ENCODE measurements at regions not wholly inside any gene's neighbourhood (a gene's known extent, or its start where the extent isn't known, plus 50 kb on each side); places are given as distances from the start of the nearest gene placed in this dataset.

DNA sequence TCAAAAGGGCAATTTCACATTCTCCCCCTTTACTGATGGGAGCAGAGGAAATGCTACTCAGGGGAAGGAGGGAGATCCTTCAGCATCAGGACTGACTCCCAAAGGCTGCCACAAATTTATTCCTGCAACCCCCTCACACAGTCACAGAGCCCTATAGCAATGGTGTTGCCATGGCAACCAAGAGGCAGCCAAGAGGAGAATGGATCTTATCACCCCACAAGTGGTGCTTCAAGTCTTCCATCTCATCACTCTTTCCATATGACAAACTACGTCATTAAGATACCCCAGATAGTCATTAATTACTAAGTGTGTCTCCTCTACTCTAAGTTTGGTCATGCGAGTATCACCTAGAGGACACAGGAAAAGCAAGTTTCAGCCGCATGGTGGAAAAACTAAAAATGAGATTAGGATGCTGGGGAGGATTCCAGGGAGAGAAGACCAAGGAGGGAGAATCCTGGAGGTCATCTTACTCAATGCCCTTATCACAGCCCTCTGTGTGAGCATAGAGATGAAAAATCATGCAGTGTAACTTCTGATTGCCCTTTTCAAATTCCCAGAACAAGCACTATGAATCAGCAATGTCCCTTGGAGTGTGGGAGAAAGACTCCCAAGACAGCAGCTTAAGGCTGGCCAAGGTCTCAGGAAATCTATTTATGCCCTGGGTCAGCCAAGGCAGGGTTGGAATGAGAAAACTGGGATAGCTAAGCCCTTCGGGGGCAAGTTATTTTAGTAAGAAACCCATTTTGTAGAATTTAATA, 885.7 kb upstream of the KLHL29 start:
- ChIA-PET CTCF (no interaction called here), POLR2A (no interaction called here)
- no peak for DNase-seq (ENCODE audit: extremely low spot score)
- TF ChIP-seq ZNF384 (IDR thresholded peaks at IDR 0.05) (no peak), L3MBTL2 (conservative IDR thresholded peaks at IDR 0.05) (no peak), ELF4 (IDR thresholded peaks at IDR 0.05) (no peak), FOXA1 (IDR thresholded peaks at IDR 0.05) (no peak), TARDBP (IDR thresholded peaks at IDR 0.05) (no peak), BHLHE40 (IDR thresholded peaks at IDR 0.05; ENCODE audit: borderline replicate concordance) (no peak), HDGF (IDR thresholded peaks at IDR 0.05; ENCODE audit: borderline replicate concordance) (no peak), SUZ12 (IDR thresholded peaks at IDR 0.05) (no peak), SP1 (IDR thresholded peaks at IDR 0.05) (no peak), ARNT (IDR thresholded peaks at IDR 0.05) (no peak), LEF1 (IDR thresholded peaks at IDR 0.05; ENCODE audit: borderline replicate concordance) (no peak), CTBP1 (IDR thresholded peaks at IDR 0.05; ENCODE audit: borderline replicate concordance) (no peak), FOXM1 (IDR thresholded peaks at IDR 0.05; ENCODE audit: borderline replicate concordance) (no peak), FOXK2 (IDR thresholded peaks at IDR 0.05) (no peak), NFRKB (IDR thresholded peaks at IDR 0.05) (no peak)
- TF ChIP-seq, protein P1, sequence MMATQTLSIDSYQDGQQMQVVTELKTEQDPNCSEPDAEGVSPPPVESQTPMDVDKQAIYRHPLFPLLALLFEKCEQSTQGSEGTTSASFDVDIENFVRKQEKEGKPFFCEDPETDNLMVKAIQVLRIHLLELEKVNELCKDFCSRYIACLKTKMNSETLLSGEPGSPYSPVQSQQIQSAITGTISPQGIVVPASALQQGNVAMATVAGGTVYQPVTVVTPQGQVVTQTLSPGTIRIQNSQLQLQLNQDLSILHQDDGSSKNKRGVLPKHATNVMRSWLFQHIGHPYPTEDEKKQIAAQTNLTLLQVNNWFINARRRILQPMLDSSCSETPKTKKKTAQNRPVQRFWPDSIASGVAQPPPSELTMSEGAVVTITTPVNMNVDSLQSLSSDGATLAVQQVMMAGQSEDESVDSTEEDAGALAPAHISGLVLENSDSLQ (IDR thresholded peaks at IDR 0.05), result no peak

- ChIA-PET CTCF (no interaction called here), POLR2A (no interaction called here)
- DNase-seq (ENCODE audit: extremely low spot score), result no peak
- no peak for TF ChIP-seq BHLHE40 (IDR thresholded peaks at IDR 0.05; ENCODE audit: borderline replicate concordance)
- no peak for TF ChIP-seq FOXK2 (IDR thresholded peaks at IDR 0.05)
- TF ChIP-seq ZNF384 (IDR thresholded peaks at IDR 0.05), result no peak
- no peak for TF ChIP-seq FOXM1 (IDR thresholded peaks at IDR 0.05; ENCODE audit: borderline replicate concordance)
- TF ChIP-seq ELF4 (IDR thresholded peaks at IDR 0.05), result no peak
- TF ChIP-seq HDGF (IDR thresholded peaks at IDR 0.05; ENCODE audit: borderline replicate concordance), result no peak
- TF ChIP-seq CTBP1 (IDR thresholded peaks at IDR 0.05; ENCODE audit: borderline replicate concordance), result no peak
- no peak for TF ChIP-seq TARDBP (IDR thresholded peaks at IDR 0.05)
- no peak for TF ChIP-seq SUZ12 (IDR thresholded peaks at IDR 0.05)
- TF ChIP-seq ARNT (IDR thresholded peaks at IDR 0.05), result no peak
- no peak for TF ChIP-seq SP1 (IDR thresholded peaks at IDR 0.05)
- no peak for TF ChIP-seq FOXA1 (IDR thresholded peaks at IDR 0.05)
- TF ChIP-seq L3MBTL2 (conservative IDR thresholded peaks at IDR 0.05), result no peak
- no peak for TF ChIP-seq LEF1 (IDR thresholded peaks at IDR 0.05; ENCODE audit: borderline replicate concordance)
- no peak for TF ChIP-seq NFRKB (IDR thresholded peaks at IDR 0.05)
- TF ChIP-seq, protein P1 (IDR thresholded peaks at IDR 0.05), result no peak
Measured at GRCh38 chr2:22500555-22500935, 884.4 kb upstream of the KLHL29 start.

- TF ChIP-seq HDGF (IDR thresholded peaks at IDR 0.05; ENCODE audit: borderline replicate concordance), result no peak
- no peak for TF ChIP-seq BHLHE40 (IDR thresholded peaks at IDR 0.05; ENCODE audit: borderline replicate concordance)
- TF ChIP-seq, protein P1 (IDR thresholded peaks at IDR 0.05), result no peak
- no peak for TF ChIP-seq LEF1 (IDR thresholded peaks at IDR 0.05; ENCODE audit: borderline replicate concordance)
- TF ChIP-seq FOXA1 (IDR thresholded peaks at IDR 0.05), result no peak
- CTCF ChIA-PET, result no interaction called here
- POLR2A ChIA-PET, result no interaction called here
- no peak for DNase-seq (ENCODE audit: extremely low spot score)
Measured at GRCh38 chr2:22501851-22502250, 883.1 kb upstream of the KLHL29 start.

- POLR2A ChIA-PET, result no interaction called here
- TF ChIP-seq TARDBP (IDR thresholded peaks at IDR 0.05) (no peak), FOXM1 (IDR thresholded peaks at IDR 0.05; ENCODE audit: borderline replicate concordance) (no peak), ELF4 (IDR thresholded peaks at IDR 0.05) (no peak), ZNF384 (IDR thresholded peaks at IDR 0.05) (no peak), L3MBTL2 (conservative IDR thresholded peaks at IDR 0.05) (no peak), SP1 (IDR thresholded peaks at IDR 0.05) (no peak), SUZ12 (IDR thresholded peaks at IDR 0.05) (no peak), CTBP1 (IDR thresholded peaks at IDR 0.05; ENCODE audit: borderline replicate concordance) (no peak), FOXK2 (IDR thresholded peaks at IDR 0.05) (no peak), BHLHE40 (IDR thresholded peaks at IDR 0.05; ENCODE audit: borderline replicate concordance) (no peak), LEF1 (IDR thresholded peaks at IDR 0.05; ENCODE audit: borderline replicate concordance) (no peak), ARNT (IDR thresholded peaks at IDR 0.05) (no peak)
- TF ChIP-seq, protein P1 (IDR thresholded peaks at IDR 0.05), result no peak
- CTCF ChIA-PET, result interaction anchor here (0.6 kb wide), 1 partner anchor 42 kb away, joined by 3 read pairs; no protein-coding TSS in a partner anchor
- no peak for DNase-seq (ENCODE audit: extremely low spot score)
Measured at GRCh38 chr2:22513563-22513962, 871.4 kb upstream of the KLHL29 start.

DNA sequence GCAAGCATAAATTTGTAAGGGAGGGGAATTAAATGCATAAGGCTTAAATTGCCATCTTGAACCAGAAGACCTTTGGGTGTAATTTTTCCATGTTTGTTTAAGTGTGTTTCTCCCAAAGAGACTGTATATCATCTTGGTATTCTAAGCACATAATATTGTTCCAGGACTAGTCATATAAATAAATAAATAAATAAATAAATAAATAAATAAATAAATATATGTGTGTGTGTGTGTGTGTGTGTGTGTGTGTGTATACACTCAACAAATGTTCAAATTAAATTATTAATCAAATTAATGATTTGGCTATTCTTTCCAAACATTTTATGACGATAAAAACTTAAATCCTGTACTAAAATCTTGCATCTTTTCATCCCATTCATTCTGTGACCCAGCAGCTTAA, 867.8 kb upstream of the KLHL29 start:
- CTCF ChIA-PET, result no interaction called here
- no peak for DNase-seq (ENCODE audit: extremely low spot score)
- POLR2A ChIA-PET, result no interaction called here
- TF ChIP-seq HDGF (IDR thresholded peaks at IDR 0.05; ENCODE audit: borderline replicate concordance) (no peak), SP1 (IDR thresholded peaks at IDR 0.05) (no peak)

GRCh38 chr2:22518641-22519040, 866.3 kb upstream of the KLHL29 start:
- no peak for TF ChIP-seq FOXK2 (IDR thresholded peaks at IDR 0.05)
- no peak for TF ChIP-seq TARDBP (IDR thresholded peaks at IDR 0.05)
- no peak for TF ChIP-seq NFRKB (IDR thresholded peaks at IDR 0.05)
- no peak for TF ChIP-seq L3MBTL2 (conservative IDR thresholded peaks at IDR 0.05)
- no peak for TF ChIP-seq SUZ12 (IDR thresholded peaks at IDR 0.05)
- TF ChIP-seq, protein P1 (IDR thresholded peaks at IDR 0.05), result no peak
- TF ChIP-seq FOXA1 (IDR thresholded peaks at IDR 0.05), result no peak
- TF ChIP-seq CTBP1 (IDR thresholded peaks at IDR 0.05; ENCODE audit: borderline replicate concordance), result no peak
- no peak for TF ChIP-seq HDGF (IDR thresholded peaks at IDR 0.05; ENCODE audit: borderline replicate concordance)
- TF ChIP-seq ARNT (IDR thresholded peaks at IDR 0.05), result no peak
- no peak for TF ChIP-seq SP1 (IDR thresholded peaks at IDR 0.05)
- no peak for TF ChIP-seq LEF1 (IDR thresholded peaks at IDR 0.05; ENCODE audit: borderline replicate concordance)
- no peak for TF ChIP-seq ZNF384 (IDR thresholded peaks at IDR 0.05)
- TF ChIP-seq ELF4 (IDR thresholded peaks at IDR 0.05), result no peak
- TF ChIP-seq FOXM1 (IDR thresholded peaks at IDR 0.05; ENCODE audit: borderline replicate concordance), result no peak
- TF ChIP-seq BHLHE40 (IDR thresholded peaks at IDR 0.05; ENCODE audit: borderline replicate concordance), result no peak
- POLR2A ChIA-PET, result no interaction called here
- DNase-seq (ENCODE audit: extremely low spot score), result no peak
- CTCF ChIA-PET, result no interaction called here
